HCT116 (cell line): ENCODE measurements at regions not wholly inside any gene's neighbourhood (a gene's known extent, or its start where the extent isn't known, plus 50 kb on each side); places are given as distances from the start of the nearest gene placed in this dataset.

Experiments
- ZFX ChIP-seq: fragments of 450-650 bp; IDR thresholded peaks from 2 replicates; pipeline ENCODE4 v1.6.1; 2017
- TF ChIP-seq, protein P1 (sequence below), 3 experiments: fragments of 200-600 bp in 1 of 3; sonication (generic) in 1 of 3; IDR thresholded peaks in 2 of 3; conservative IDR thresholded peaks in 1 of 3; 2 replicates each; pipeline ENCODE4 v1.5.1; 2012 to 2017; ENCODE audit warnings: low read depth in 2 of 3, low read length in 2 of 3, antibody characterized with exemption in 1 of 3, borderline replicate concordance in 1 of 3, control low read depth in 1 of 3, mild to moderate bottlenecking in 1 of 3, mixed read lengths in 1 of 3, mixed run types in 1 of 3, moderate library complexity in 1 of 3; ENCODE audit not compliant: insufficient read depth in 1 of 3

DNA sequence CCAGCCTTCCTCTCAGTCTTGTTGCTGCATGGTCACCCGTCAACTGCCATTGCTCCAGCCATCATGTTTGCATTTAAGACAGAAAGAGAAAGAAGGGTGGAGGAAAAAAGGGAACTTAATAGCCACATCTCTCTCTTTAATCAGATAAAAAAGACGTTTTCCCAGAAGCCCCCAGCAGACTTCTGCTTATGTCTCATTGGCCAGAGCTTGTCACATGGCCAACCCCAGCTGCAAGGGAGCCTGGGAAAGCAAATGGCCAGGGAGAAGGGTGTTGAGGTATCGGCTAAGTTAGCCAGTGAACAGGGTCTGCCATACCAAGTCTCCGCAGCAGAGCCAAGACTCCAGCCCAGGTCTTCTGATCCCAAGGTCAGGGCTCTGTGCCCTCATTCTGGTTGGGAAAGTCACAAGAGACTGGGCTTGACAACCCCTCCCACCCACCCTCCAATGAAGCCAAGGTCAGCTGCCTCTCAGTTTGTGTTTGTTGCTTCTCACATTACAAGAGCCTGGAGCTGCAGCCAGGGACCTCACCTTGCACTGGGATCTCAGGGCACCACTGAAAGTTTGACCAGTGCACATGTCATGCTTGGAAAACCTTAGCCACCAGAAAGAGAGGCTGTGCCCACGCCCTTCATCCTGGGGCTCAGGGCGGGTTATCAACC is 80.3 kb upstream of the LYZL2 start:
- TF ChIP-seq, protein P1, sequence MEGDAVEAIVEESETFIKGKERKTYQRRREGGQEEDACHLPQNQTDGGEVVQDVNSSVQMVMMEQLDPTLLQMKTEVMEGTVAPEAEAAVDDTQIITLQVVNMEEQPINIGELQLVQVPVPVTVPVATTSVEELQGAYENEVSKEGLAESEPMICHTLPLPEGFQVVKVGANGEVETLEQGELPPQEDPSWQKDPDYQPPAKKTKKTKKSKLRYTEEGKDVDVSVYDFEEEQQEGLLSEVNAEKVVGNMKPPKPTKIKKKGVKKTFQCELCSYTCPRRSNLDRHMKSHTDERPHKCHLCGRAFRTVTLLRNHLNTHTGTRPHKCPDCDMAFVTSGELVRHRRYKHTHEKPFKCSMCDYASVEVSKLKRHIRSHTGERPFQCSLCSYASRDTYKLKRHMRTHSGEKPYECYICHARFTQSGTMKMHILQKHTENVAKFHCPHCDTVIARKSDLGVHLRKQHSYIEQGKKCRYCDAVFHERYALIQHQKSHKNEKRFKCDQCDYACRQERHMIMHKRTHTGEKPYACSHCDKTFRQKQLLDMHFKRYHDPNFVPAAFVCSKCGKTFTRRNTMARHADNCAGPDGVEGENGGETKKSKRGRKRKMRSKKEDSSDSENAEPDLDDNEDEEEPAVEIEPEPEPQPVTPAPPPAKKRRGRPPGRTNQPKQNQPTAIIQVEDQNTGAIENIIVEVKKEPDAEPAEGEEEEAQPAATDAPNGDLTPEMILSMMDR (IDR thresholded peaks at IDR 0.05 in 2 of 3, conservative IDR thresholded peaks at IDR 0.05 in 1 of 3; ENCODE audit: borderline replicate concordance in 1 of 3, insufficient read depth in 1 of 3, low read depth in 2 of 3, low read length in 2 of 3): no peak
- no peak for TF ChIP-seq ZFX
